UCSD-AML1 (cell line): ENCODE measurements at regions not wholly inside any gene's neighbourhood (a gene's known extent, or its start where the extent isn't known, plus 50 kb on each side); places are given as distances from the start of the nearest gene placed in this dataset.
"Not testable (repeated sequence)": the region's sequence is repeated elsewhere in the genome, so short reads cannot be mapped to it uniquely, and the experiment has no call there.

ENCODE experiments used
- DNase-seq: peaks from one replicate; lab custom pipeline; 2025; ENCODE audit not compliant: unreplicated experiment; lab: John Stamatoyannopoulos, UW

DNA sequence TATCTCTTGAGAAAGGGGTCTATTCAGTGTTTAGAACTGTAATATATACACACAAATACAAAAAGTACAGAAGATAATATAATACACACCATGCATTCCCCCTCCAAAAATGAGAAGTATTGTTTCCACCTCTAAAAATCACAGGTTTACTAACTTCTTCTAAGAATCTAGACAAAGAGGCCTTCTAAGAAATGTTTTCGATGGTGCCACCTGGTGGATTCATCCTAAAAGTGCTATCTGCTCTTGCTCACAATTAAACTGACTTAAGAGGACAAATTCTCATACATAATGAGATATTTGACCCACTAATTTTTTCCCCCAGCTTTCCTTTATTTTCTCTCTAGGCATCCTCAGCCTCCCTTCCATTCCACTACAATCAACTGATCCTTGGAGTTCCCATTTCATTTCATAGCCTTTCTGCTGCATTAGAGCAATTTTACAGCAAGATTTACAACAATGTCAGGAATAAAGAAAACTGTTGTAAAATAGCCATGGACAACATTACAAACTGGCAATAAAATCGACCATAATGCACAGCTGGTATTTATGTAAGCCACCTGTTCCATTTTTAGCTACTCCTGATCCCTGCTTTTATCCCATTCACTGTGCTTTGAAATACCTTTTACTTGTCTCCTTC is 124.6 kb downstream of the ARRDC4 start:
- no peak for DNase-seq

DNA sequence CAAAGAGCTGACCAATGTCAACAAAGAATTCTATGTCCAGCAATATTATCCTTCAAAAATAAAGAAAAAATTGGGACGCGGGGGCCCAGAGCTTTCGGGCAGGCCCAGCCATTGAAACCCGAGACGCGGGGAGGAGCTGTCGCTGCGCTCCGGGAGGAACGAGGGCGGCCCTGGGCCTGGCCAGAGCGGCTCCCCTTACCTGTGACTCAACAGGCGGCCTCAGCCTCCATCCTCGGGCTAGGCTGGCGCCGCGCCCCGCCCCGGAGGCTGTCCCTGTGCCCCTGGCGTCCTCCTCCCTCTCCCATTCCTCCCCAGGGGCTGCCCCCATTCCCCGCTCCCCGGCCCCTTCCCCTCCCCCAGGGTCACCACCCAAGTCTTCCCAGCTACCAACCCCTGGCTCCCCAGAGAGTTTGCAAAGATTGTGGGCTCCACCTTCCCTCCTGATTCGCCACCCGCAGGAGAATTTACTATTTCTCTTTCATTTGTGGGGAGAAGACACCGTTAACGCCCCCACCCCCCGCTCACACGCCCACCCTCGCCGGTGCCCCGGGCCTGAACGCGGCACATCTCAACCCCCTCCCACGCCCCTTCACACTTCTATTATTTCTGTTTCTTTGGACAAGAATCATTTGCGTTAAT is 127.9 kb downstream of the ARRDC4 start:
- DNase-seq = not testable (repeated sequence)

DNA sequence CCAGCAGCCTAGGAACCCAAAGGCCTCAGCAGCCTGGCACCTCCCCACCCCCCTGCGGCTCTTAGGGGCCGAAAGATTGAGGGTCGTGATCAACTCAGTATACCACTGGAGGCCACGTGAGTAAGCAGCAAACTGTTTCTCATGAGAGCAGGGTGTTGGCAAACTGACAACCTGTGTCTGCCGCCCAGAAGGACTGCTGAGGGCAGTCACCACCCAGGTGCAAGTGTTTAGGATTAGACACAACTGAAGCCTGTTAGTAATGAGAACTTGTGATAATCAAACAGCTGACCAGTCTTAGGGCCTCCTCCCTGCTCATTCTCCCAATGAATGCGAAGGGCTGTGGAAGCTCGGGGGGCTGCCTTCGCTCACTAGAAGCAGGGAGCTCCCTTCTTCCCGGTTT is 128.8 kb downstream of the ARRDC4 start:
- not testable (repeated sequence) for DNase-seq

DNA sequence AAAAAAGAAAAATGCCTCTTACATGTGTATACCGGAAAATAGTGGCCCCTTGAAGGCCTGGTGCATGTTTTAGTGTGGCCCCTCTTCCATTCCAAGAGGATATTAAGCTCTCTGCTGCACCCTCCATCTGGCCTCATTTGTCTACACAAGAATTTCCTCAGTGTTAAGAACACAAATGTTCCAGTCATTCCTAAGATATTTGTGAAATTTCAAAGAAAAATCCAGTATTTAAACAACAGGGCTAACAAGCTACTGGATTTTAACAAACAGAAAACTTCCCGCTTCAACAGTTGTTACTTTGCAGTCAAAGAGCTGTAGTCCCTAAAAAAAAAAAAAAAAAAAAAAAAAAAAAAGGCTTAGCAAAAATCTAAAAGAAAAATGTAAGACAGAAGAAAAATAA is 137.5 kb downstream of the ARRDC4 start:
- not testable (repeated sequence) for DNase-seq

DNA sequence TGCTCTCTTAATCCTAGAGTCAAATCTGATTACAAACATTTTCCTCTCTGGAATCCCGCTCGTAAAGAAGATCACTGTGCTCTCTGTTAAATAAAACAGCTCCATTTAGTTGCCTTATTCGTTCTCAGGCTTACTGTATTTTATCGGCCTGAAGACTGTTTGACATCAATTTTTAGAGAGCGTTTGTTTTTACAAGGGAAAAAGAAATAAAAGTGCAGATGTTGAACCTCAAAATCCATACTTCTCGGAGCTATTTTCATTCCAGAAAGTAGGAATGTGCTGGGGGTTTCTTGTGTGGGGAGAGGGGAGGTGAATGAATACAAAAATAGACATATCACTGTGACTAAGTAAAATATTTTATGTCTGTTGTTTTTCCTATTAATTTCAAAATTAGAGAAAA is 140.1 kb downstream of the ARRDC4 start:
- not testable (repeated sequence) for DNase-seq

DNA sequence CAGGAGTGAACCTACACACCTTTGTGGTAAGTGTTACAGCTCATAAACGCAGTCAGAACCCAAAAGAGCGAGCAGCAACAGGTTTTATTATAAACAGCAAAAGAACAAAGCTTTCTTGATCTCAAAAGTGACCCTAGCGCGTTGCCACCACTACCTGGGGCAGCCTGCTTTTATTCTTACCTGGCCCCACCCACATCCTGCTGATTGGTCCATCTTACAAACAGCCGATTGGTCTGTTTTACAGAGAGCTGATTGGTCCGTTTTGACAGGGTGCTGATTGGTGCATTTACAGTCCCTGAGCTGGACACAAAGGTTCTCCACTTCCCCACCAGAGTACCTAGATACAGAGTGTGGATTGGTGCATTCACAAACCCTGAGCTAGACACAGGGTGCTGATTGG is 143.1 kb downstream of the ARRDC4 start:
- DNase-seq = no peak

DNA sequence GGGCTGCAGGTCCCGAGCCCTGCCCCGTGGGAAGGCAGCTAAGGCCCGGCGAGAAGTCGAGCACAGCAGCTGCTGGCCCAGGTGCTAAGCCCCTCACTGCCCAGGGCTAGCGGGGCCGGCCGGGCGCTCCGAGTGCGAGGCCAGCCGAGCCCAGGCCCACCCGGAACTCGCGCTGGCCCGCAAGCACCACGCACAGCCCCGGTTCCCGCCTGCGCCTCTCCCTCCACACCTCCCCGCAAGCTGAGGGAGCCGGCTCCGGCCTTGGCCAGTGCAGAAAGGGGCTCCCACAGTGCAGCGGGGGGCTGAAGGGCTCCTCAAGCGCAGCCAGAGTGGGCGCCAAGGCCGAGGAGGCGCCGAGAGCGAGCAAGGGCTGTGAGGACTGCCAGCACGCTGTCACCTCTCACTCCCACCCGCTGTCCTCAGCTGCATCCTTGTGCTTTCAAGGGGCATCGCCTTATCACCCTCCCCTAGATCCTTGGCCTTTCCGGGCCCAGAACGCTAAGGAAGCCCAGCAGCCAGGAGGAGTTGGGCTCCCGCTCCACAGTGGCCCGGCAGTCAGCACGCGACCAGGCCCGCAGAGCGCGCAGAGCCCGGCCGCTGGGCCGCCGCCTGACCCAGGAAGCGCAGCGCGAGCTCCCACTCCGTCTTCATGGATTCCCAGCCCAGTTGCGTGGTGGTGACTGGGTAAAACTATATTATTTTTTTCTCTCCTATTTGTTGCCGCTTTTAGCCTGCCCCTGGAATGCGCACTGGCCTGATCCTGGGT is 144.1 kb downstream of the ARRDC4 start:
- DNase-seq = not testable (repeated sequence)

DNA sequence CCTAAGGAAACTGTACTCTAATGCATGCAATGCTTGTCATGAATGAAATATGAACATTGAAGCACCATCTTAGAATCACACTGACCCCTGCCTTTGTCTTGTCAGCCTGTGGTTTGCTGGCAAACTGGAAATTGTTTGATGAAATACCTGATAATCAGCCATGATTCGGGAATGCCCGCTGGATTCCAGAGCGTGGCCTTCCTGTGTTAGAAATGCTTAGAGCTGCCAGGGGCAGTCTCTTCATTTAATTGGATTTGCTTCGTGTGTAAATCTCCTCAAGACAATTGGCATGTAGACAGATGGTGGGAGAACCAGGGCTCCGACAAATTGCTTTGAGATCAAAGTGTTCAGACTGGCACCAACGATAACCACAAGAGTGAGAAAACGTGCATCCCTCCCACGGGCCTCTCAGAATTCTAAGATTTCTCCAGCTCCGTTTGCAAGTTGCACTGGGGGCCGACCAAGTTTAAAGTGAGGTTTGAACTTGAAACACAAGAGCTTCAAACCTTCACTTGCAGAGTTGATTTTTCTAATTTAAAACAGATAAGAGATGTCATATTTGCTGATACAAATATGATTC is 146.2 kb downstream of the ARRDC4 start:
- DNase-seq = not testable (repeated sequence)

DNA sequence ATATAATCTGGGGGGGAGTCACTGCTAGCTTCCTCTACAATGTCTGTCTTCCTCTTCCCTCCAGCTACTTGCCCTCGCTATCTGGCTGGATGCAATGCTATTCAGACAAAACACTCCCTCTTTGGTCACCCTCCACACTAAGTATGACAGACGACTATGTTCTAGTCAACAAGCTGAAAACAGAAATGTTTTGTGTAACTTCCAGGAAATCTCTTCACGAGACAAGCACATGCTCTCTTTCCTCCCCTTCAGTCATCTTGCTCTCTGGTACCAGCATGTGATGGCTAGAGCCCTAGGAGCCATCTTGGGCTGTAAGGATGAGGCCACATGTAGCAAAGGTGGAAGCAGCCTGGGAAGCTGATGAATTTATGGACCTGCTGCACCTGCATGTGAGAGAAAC is 151.3 kb downstream of the ARRDC4 start:
- DNase-seq = no peak

DNA sequence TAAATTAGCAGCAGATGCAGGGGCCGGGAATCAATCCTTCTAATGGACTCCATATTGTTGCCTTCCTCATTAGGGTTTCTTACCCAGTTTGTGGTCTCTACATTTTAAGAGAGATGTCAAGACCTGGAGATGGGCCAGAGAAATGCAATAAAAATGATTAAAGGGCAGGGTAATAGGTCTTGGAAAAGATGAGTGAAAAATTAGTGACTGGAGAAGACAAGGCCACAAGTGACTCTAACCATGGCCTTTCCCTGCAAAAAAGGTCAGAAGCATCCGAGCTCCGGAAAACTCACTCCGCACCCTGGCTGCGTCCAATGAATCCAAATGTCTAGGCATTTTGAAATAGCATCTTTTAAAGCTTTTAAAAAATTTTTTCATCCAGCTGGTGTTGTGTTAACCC is 152.8 kb downstream of the ARRDC4 start:
- DNase-seq = no peak

DNA sequence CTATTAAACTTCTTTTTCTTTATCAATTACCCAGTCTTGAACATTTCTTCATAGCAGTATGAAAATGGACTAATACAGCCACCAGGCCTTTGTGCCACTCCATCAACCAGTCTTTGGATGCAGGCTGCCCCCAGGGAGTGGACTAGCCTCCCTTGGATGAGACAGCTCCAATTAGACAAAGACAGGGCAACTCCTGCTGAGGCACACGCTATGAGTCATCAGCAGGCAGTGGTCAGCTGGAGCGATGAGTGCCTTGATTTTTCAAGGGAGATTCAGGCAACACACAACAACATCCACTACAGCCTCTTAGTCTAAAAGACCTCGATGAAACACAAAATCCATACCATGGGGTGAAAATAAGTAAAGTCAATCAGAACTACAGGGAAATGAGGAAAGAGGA is 160.1 kb downstream of the ARRDC4 start:
- no peak for DNase-seq

DNA sequence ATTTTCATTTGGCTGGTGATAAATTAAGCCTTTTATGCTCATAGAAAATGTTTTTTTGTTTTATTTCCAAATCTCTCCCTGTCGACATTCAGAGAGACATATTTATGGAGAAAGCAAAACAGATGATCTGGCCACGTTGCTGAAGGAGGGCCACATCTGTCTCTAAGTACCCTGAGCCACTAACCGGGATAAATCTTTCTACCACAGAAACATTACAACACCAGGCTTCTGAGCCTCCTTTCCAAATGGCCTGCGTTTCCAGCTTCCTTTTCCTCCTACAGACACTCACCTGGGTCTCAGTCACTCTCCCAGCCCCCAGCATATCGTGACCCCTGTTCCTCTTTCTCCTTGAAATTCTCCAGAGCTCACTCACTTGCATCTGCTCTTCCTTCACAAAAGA is 161.0 kb downstream of the ARRDC4 start:
- DNase-seq = no peak

DNA sequence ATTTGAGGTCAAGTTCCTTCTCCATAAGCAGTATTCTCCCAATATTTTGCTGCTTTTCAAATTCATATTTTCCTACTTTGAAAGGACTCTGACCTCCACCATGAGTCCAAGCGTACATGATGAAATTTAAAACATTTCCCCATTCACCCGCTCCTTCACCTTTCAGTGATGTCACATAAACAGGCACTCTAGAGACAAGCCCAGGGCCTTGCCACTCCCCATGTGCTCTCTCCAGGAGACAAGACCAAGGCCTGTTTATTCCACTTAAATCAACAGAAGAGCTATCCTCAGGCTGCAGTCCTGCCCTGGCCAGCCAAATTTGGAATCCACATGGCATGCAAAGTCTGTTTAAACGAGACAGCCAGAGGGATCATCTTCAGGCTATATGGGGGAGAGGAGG is 161.5 kb downstream of the ARRDC4 start:
- DNase-seq = no peak

DNA sequence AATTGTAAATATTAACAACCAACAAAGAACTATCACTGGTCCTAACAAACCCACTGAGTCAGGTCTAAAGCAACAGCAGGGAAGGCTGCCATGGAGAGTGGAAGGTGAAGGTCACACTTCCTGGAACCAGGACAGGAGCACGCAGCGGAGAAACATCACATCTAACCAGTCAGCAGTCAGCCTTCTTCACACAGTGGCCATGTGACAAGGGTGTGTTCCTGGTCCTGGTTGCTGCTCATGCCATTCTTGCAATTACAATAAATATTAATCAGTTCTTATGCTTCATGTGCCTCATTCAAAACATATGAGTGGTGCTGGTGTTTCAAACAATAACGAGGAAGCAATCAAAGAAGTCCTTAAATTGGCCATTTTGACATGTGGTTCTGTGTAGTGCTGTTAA is 162.8 kb downstream of the ARRDC4 start:
- no peak for DNase-seq

DNA sequence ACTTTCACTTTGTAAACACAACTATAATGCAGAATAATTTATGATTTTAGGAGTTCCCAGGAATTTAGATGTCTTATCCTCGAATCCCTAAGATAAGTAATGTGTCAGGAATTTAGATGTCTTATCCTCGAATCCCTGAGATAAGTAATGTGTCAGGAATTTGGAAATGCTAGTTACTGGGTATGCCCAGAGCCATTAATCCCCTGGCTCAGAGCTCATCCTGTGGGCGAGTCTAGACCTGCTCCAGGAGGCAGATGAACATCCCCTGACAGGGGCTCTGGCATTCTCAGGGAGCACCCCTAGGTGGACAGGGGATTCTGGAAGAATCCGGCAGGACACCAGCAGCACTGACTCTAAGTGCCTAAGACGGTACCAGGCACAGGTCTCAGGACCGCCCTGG is 163.3 kb downstream of the ARRDC4 start:
- no peak for DNase-seq

DNA sequence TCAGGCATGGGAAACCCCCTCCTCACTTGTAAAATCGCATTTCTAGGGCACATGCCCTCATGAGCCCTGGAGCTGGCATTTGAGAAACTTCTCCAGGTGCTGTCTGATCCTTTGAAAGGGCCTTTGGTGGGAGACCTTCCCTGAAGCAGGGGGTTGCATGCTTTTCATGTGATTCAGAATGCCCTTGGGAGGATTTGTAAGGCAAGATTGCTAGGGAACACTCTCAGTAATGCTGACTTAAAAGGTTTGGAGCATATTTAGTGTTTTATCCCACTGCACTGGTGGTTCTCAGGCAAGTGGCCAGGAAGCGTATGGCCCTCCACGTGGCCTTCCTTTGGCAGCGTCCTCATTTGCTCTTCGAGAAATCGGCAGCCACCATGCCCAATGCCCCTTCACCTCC is 164.1 kb downstream of the ARRDC4 start:
- DNase-seq = no peak

DNA sequence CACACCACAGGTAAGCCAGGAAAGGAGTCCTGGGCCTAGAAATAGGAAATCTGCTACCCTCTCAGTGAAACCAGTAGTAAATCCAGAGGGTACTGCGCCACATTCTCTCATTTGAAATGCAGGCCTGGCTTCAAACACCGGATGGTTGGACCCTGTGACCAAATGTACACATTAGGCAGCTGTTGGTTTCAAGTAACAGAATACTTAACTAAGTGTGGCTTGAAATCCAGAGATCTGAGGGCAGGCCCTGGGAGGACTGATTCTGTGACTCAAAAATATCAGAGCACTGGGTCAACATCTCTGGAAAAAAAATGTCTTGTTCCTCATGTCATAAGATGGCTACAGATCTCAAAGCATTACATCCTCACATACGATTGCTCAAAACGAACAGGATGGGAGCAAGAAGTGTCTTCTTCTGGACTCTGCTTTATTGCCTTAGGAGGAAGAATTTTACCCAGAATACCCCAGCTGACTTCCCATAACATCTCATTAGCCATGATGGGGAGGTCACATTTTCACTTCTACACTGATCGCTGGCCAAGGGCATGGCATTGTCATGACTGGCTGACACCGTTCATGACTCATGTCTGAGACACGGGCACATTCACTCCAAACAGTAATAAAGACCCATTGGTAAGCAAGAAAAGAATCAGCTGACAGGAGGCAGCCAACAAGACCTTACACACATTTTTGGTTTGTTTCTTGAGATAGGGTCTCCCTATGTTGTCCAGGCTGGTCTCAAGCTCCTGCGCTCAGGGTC is 166.0 kb downstream of the ARRDC4 start:
- no peak for DNase-seq

DNA sequence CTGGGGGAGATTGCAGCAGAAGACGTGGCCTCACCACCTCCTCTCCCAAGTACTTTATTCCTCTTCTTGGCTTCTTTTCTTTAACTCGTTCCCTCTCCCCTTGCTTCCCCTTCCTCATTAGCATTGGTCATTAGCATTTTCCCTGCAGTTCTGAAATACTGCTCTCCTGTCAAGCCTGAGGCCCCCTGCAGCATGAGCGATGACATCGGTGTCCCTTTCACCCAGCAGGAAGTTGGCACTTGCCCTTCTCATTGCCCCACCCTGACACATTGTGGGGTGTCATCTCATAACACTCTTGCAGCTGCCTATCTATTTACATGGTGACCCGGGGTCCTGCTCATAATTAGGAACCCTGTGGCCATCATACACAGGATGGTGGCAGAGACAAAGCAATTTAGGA is 167.1 kb downstream of the ARRDC4 start:
- DNase-seq = no peak

DNA sequence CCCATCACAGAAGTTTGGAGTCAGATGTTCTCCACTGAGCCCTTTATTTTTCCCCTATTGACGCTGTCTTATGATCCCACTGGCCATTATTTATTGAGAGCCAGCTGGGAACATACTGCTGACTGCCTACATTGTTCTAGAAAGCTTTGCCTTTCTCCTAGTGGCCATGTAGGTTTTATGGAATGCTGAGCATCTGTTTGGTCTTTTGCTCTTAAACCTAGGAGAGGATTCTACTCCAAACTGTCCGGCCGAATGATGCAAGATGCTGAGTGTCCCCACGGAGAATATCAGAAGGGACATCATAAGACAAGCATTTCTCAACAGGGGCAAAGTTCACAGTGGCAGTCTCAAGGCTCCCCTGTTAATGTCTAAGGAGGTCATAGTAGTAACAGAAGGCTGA is 171.4 kb downstream of the ARRDC4 start:
- DNase-seq = no peak

DNA sequence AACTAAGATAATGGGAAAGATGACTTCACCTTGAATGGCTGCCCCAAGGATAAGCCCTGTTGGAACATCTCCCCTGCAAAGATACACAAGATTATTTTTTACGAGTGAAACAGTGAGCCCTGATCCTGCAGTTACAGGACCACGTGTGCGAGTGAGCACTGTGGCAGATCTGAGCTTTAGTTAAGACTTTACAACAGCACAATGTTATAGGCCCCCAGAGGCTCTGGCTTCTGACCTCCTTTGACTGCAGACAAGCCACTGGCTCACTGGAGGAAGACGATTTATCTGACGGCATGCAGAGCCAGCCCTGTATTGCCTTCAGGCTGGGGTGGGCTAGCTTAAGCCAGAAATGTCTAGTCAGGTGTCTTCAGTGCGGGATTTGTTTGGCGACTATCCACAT is 174.4 kb downstream of the ARRDC4 start:
- no peak for DNase-seq

DNA sequence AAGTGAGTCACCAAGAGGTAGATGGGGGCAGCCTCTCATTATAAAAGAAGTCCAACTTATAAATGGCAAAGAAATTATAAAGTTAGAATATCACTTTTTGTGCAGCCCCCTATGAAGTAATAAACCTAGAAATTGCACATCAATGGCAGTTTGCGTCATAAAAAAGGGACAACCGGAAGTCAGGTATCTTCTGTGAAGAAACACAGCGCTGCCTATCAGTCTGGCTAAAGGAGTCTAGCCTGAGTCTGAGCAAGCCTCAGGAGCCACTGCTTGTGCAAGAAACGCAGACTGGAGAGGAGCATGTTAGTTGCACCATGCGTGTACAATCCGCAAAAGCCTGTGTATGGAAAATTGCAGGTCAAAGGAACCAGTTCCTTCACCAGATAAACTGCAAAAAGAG is 178.4 kb downstream of the ARRDC4 start:
- DNase-seq = no peak
